HG02610 (cell line): ENCODE measurements at regions not wholly inside any gene's neighbourhood (a gene's known extent, or its start where the extent isn't known, plus 50 kb on each side); places are given as distances from the start of the nearest gene placed in this dataset.

Source experiments
- ATAC-seq: cut with Tn5 transposase; IDR thresholded peaks from one replicate; pipeline ENCODE4 v1.9.1; 2021; ENCODE audit warnings: mild to moderate bottlenecking, moderate library complexity; ENCODE audit not compliant: unreplicated experiment

DNA sequence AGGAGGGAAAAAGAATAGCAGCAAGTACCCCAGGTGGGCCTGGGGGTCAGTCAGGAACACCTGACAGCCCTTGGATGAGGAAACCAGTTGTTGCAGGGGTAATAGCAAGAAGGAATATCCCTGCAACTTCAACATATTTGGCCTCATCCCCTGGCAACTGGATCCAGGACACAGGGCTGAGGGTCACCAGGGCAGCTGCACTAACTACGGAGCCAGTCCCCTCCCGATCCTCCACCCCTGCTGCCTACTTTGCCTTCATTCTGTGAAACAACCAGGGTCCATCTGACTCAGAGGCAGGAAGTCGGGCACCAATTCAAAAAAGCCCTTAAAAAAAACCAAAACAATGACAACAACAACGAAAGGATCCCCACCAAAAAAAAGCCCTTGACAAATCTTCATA is 52.9 kb downstream of the FRMPD3 start:
- ATAC-seq, result no peak

DNA sequence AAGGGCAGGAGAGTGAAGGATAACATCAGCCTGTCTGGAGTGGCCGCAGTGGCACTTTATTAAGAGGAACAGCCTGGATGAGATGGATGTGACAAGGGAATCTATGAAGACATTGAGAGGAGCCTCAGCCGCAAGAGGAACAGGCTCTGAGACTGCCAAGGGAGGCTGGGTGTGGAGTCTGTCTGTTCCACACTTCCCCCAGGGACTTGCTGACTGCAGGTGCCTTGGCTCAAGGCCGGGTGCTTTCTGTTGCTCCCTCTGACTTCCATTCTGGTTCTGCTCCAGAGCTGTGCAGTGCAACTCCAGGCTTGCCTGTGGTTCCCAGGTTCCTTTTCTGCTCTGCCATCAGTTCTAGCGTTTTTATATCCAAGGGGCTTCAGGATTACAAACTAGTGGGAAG is 54.6 kb downstream of the FRMPD3 start:
- ATAC-seq, result no peak

DNA sequence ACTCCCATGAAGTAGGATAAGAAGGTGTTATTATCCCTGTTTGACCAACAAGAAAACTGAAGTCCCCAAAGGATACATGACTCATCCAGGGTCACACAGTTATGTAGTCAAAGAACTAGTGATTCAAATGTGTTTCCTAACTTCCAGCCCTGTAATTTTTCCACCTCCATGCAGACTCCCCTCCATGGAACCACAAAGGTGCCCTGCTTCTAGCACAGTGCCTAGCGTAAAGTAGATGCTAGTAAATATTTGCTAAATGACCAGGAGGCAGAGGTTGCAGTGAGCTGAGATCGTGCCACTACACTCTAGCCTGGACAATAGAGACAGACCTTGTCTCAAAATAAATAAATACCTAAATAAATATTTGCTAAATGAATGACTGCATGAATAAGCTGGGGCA is 55.8 kb downstream of the FRMPD3 start:
- no peak for ATAC-seq

DNA sequence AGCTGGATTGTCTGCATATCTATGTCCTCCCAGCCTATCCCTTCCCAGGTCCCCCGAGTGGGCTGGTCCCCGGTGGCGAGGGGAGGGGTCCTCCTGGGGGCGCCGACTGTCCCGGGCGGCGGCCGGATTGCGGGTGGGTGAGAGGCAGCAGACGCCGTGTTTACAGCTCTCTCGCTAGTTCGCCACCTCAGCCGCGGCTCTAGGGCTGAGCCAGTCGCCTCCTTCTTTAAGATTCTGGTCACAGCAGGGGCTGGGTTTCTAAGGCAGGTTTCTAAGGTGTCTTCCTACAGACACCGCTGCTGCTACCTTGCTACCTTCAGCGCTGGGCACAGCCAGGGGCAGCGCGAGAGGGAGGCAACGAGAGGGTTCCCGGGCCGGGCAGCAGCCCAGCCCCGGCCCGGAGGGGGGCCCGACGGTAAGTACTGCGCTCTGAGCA is 57.2 kb downstream of the FRMPD3 start:
- ATAC-seq, result no peak

DNA sequence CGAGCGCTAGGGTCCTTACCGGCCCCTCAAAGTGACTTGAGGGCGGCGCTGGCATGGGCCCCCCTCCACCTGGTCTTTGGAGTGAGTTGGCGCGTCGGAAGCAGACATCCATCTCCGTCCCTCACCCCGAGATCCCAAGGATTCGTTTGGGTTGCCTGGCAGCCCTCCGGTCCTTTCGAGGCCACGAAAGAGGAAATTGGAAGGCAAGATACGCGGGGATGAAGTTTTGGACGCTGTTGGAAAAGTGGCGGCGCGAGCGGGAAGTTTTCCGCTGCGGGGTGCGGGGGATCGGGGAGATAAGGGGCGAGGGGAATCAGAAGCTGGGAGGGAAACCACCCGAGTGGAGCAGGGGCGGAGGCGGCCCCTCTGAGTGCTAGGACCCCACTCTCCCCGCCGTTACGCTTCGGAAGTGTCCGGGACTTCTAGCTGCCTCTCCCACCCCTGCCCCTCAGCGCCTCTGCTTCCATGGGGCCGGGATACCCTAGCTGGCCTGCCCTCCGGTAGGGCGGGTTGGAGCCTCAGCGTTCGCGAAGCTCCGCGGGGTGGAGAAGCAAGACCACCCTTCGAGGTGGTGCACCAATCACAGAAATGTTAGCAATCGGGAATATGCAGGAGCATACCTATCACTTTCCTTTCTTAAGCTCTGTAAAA is 57.8 kb downstream of the FRMPD3 start:
- no peak for ATAC-seq

DNA sequence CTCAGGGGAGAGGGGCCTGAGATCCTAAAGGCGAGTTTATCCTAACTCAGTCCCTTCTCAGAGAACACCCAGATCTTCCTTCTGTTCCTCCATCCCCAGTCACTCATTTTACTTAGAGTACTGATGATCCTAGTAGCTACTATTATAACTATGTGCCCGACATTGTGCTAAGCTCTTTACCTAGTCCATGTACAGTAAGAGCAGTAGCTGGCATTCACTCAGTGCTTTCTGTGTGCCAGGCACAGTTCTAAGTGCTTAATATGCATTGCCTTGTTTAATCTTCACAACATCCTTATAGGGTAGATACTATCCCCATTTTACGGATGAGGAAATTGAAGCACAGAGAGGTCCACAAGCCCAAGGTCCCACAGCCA is 58.3 kb downstream of the FRMPD3 start:
- ATAC-seq, result no peak

DNA sequence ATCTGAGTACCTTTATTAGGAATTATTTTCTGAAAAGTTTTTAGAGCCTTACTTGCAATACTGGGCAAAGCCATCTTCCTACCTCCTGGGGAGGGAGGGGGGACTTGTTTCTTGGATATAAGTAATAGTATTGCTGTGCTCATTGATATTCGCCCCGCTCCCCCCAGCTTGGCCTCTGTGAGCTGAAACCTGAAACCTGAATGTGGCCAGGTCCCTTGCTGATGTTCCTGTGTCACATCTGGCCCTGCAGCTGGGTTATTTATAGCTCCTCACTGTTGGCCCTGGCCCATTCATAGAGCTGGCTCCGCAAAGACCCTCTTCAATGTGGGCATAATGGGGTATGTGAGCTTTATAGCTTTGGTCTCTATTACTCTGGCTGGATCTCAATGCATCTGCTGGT is 59.5 kb downstream of the FRMPD3 start:
- no peak for ATAC-seq

DNA sequence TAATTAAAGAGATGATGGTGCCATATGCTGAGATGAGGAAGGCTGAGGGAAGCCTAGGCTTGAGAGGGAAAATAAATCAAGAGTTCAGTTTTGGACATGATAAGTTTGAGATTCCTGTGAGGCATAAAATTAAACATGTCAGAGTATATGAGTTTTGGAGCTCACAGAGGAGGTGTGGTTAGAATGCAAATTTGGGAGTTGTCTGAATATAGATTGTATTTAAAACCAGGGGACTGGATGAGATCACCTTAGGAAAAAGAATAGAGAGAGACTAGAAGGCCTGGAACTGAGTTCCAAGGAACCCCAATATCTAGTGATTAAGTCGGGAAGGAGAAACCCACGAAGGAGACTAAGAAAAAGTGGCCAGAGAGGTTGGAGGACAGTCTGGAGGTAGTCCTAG is 65.5 kb downstream of the FRMPD3 start:
- no peak for ATAC-seq

DNA sequence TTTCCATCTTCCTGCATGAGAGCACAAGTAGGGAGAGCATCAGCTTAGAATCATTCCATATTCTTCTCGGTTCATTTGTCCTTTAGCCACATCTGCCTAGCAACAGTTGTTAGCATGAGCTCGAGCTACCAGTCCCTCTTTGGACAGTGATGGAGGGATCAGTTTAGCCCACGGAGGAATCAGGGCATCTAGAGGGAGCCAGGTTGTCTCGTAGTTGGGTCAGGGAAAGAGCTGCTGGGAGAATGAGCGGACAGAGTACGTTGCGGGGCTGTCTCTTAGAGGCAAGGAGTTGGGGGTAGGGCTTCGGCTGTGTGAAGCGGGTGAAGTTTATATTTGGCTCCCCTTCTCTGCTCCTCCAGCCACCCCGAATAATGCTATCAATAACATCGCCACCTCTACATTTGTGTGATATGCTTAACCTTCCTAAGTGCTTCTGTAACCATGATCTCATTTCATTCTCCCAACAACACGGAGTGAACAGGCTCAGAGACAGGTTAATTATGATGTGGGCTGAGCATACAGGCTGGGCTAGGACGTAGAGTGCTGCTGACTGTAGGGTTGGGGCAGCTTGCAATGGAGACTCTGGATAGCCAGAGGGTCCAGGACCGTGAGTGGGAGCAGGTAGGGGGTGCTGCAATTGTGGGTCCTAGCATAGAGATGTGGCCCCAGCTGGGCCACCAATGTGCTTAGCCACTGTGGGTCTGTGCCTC is 72.6 kb downstream of the FRMPD3 start:
- no peak for ATAC-seq

DNA sequence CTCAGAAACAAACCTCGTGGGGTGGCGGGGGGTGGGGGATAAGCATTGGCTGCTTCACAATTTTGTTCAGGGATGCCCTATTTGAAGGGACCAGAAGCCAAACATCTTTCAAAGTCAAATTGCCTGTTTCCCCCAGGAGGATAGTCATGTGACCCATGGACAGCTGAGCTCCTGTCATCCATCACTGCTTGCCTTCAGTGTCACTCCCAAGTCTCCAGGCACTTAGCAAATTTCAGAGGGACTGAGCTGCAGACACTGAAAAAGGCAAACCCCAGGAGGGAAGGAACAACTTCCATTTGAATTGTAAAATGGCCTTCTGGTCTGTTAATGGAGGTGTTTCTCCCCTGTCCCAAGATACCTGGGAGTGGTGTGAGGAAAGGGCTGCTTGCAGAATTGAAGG is 73.4 kb downstream of the FRMPD3 start:
- no peak for ATAC-seq

DNA sequence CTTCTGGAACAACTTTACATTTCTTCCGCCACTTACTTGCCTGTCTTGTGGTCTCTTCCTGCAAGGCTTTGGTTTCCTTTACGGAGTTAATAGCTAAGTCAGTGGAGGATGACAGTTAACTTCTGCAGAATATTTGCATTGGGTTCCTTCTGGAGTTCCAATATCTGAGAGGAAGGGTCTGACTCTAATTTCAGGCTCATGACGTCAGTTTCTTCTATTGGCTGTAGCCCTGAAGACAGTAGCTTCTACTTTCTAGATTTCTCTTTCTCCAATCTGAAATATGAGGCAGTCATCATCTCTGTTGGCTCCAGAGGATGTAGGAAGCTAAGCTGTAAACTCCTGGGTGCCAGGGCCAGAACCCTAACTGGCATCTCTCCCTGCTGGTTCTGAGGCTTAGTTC is 76.7 kb downstream of the FRMPD3 start:
- no peak for ATAC-seq

DNA sequence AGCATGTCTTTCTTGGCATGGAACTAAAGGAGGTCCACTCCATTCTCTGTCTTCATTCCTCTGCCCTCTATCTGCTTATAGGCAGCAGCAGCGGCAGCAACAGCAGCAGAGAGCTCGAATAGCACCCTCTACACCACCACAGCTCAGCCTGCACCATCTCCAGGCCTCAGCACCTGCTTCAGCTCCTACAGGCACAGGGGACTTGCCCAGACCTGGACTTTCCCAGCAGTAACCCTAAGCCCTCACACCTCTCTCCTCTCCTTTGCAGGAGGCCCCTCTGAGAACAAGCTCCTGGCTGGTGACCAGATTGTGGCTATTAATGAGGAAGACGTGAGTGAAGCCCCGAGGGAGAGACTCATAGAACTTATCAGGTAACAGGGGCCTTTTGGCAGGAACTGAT is 80.7 kb downstream of the FRMPD3 start:
- ATAC-seq, result no peak

DNA sequence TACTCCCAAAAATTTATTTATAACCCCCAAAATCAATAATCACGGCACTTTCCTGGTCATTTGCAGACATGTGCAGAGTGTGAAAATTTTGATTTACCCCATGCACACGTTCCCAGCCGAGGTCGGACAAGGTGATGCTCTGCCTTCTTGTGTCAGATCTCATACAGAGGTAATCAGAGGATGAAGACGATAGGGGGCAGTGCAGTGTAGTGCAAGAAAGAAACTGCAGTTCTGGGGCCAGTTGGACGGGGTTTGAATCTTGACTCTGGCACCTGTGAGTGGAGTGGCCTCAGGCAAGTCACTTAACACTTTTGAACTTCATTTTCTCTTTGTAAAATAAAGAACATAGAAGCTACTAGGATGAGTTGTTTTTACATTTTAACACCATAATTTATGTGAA is 88.4 kb downstream of the FRMPD3 start:
- no peak for ATAC-seq

DNA sequence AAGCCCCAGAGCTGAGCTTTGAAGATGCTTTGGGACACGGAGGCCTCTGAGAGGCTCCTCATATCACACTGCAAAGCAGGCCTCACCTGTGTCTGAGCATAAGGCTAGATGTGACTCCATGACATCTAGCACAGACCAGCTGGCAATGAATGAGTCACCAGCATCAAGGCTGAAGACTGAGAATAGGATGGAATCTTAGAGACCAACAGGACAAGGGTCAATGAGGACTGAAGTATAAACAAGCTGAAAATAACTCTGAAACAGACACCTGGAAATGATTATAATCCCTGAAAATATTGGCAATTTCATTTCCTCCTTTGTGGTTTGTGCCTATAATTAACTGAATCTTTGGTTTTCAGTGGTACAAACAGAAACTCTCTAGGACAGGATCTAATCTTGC is 87.1 kb upstream of the PRPS1 start:
- no peak for ATAC-seq

DNA sequence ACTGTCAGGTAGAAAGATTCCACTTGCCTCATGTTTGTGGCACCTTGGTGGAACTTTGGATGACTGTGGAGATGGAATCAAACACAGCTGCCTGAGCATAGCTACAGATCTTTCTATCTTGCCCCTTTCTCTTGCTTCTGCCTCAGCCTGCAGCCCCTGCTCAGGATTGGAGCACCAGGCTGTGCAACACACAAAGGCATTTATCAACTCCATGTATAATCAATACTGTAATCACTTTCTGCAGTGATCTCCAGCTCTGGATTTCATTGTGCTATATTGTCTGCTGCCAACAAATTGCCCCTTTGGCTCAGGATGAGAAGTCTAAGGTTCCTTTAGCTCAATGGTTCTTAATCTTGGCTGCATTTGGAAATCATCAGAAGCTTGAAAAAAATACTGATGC is 86.3 kb upstream of the PRPS1 start:
- ATAC-seq, result no peak

DNA sequence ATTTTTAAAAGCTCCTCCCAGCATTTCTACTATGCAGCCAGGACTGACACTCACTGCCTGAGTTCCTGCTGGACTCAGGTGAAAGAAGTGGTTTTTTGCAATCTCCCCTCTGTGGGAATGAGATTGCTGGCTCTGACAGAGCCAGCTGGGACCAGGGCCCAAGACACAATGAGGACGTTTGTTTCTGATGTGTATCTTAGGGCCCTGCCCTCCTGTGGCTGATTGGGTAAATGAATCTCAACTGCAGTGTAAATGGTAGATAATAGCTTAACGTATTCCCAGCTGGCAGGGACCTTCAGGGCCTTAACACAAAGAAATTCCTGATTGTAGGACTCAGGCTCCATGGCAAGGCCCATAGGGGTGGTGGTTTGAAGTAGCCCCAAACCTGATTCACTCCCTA is 85.8 kb upstream of the PRPS1 start:
- ATAC-seq, result no peak

DNA sequence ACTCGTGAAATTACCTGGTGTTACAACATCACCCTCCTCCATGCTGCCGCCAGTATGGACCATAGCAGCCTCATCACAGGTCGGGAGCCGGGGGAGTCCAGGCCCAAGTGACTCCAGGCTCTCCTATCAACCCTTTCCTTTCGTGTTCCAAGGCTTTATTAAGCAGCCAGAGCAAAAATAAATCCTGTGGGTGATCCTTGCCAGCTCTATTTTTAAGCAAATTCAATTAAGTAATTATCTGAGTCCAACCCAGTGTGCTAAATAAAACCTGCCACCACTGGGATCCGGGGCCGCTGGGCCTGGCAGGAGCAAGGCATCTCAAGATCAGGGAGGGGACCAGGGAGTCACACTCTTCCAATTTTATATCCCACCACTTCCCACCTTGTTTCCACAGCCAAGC is 80.7 kb upstream of the PRPS1 start:
- ATAC-seq, result no peak

DNA sequence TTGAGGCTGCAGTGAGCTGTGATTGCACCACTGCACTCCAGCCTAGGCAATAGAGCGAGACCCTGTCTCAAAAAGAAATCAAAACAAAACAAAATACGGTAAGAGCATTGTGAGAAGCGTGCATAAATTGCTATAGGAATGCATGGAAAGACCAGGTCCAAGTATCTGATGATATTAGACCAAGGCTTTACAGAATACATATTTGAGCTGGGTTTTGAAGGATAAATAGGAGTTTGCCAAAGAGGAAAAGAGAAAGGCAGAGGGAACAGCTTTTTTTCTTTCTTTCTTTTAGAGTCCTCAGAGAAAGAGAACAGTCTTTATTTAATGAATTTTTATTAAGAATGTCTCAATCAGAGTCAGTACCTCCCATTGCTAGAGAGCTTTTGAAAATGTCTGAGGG is 79.5 kb upstream of the PRPS1 start:
- ATAC-seq, result no peak

DNA sequence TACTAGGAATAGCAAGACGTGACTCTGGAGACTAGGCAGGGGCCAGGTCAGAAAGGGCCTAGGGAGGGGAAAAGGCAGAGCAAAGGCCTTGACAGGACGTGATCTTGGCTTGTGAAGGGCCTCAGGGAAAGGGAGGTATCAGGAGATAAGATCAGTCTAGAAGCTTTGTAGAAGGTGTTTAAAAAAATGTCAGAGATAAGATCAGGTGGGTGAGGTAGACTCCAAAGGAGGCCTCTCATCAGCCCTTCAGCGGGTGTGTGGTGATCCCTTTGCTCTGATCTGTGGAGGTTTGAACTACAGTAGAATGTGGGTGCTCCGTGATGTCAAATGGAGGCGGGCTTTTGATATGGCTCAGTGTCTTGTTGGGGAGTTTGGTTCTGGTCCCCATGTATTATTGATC is 78.8 kb upstream of the PRPS1 start:
- no peak for ATAC-seq

DNA sequence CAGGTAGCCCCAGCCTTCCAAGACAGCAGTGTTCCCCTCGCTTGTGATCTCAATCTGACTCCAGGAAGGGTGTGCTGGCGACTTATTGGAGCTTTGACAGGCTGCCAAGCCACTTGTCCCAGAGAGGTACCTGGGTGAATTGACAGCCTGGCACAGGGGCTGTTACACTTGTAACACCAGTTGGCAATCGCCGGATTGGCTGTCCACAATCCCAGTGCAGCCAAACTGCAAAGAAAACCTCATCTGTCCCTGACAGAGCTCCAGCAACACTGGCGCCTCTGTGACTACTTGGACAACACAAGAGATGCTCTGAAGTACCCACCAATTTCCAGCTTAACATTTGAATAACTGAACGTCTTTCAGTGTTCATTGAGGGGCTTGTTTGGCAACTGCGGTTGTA is 76.8 kb upstream of the PRPS1 start:
- no peak for ATAC-seq

DNA sequence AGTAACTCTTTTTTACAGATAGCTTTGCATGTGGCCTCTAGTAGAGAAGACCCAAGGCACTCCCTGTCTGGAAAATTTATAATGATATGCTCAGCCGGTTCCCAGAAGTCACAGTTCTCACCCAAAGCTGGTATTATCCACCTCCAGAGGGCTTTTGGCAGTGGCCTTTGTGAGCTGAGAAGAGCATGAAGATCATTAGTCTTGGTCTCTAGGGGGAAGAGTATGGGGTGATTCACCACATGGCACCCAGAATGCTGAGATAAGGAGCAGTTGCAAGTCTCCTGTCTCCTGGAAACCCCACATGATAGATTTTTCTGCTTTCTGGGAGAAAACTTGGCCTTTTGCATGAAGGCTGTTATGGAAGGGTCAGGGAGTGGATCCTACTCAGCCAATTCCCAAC is 75.4 kb upstream of the PRPS1 start:
- ATAC-seq, result no peak

DNA sequence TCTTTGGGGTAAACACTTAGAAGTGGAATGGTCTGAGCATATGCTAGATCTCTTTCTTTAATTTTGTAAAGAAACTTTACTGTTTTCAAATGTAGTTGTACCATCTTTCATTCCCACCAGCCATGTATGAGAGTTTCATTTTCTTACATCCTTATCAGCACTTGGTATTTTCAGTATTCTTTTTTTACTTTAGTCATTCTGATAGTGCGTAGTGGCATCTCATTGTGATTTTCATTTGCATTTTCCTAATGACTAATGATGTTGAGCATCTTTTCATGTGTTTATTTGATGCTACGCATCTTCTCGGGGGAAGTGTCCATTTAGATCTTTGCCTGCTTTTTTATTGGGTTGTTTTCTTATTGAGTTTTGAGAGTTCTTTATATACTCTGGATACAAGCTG is 71.3 kb upstream of the PRPS1 start:
- ATAC-seq, result no peak

DNA sequence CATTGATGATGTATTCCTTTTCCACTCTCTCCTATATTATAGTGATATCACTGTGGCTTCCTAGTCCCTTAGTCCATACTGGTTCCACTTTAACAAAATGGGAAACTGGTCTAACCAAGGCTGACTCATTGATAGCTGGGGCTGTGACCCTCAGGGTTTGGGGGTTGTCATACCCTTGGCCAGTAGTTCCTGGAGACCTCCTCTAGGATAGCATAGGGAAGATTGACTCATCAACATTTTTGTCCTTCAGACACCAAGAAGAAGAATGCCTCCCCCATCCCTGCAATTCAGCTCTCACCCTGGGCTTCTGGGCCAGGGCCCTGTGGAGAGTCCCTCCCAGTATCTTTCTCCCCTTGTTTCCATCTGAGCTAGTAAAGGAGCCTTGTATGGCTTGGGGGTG is 68.8 kb upstream of the PRPS1 start:
- no peak for ATAC-seq
